ENCODE measurements at regions not wholly inside any gene's neighbourhood (a gene's known extent, or its start where the extent isn't known, plus 50 kb on each side); places are given as distances from the start of the nearest gene placed in this dataset.
"Not testable (repeated sequence)": the region's sequence is repeated elsewhere in the genome, so short reads cannot be mapped to it uniquely, and the experiment has no call there.

GRCh38 chr2:111424176-111424575, 303.5 kb downstream of the BCL2L11 start:
- not testable (repeated sequence) for TF ChIP-seq CTCF (conservative IDR thresholded peaks at IDR 0.05 in 1 of 2, IDR thresholded peaks at IDR 0.05 in 1 of 2; ENCODE audit: extremely low read depth in 1 of 2, insufficient read depth in 1 of 2, low read depth in 1 of 2, low read length in 2 of 2); EZH2 (IDR thresholded peaks at IDR 0.05; ENCODE audit: borderline replicate concordance, low read length)

Data from mammary epithelial cell (primary cell).